22Rv1 (cell line): ENCODE measurements at regions not wholly inside any gene's neighbourhood (a gene's known extent, or its start where the extent isn't known, plus 50 kb on each side); places are given as distances from the start of the nearest gene placed in this dataset.
"Not testable (repeated sequence)": the region's sequence is repeated elsewhere in the genome, so short reads cannot be mapped to it uniquely, and the experiment has no call there.

Experiments
- ZFX ChIP-seq: fragments of 450-650 bp; IDR thresholded peaks from 2 replicates; pipeline ENCODE4 v1.6.1; 2017; ENCODE audit warnings: antibody characterized with exemption, borderline replicate concordance
- TF ChIP-seq, protein P1 (sequence below): fragments of 450-650 bp; IDR thresholded peaks from 2 replicates; pipeline ENCODE4 v1.5.1; 2017; ENCODE audit warnings: mild to moderate bottlenecking

GRCh38 chr2:176904053-176904452 is 308.5 kb upstream of the HNRNPA3 start:
- TF ChIP-seq, protein P1, sequence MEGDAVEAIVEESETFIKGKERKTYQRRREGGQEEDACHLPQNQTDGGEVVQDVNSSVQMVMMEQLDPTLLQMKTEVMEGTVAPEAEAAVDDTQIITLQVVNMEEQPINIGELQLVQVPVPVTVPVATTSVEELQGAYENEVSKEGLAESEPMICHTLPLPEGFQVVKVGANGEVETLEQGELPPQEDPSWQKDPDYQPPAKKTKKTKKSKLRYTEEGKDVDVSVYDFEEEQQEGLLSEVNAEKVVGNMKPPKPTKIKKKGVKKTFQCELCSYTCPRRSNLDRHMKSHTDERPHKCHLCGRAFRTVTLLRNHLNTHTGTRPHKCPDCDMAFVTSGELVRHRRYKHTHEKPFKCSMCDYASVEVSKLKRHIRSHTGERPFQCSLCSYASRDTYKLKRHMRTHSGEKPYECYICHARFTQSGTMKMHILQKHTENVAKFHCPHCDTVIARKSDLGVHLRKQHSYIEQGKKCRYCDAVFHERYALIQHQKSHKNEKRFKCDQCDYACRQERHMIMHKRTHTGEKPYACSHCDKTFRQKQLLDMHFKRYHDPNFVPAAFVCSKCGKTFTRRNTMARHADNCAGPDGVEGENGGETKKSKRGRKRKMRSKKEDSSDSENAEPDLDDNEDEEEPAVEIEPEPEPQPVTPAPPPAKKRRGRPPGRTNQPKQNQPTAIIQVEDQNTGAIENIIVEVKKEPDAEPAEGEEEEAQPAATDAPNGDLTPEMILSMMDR = not testable (repeated sequence)
- TF ChIP-seq ZFX = not testable (repeated sequence)
